ENCODE measurements at regions not wholly inside any gene's neighbourhood (a gene's known extent, or its start where the extent isn't known, plus 50 kb on each side); places are given as distances from the start of the nearest gene placed in this dataset.

DNA sequence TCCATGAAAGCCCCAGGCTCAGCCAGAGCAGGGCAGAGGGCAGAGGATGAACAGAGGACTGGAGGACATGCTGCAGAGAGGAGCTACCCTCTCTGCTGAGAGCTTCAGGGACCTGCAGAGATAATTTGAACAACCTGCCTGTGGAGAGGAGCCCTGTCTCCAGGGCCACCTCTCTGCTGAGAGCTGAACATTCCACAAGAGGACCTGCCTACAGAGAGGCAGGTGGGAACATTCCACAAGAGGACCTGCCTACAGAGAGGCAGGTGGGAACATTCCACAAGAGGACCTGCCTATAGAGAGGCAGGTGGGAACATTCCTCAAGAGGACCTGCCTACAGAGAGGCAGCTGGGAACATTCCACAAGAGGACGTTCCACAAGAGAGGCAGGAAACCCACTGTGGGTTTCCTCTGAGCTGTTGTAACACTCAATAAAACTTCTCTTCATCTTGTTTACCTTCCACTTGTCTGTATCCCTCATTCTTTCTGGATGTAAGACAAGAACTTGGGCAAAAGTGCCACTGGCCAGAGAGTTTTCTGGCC, 551.9 kb upstream of the CA10 start:
- TF ChIP-seq, protein P1, sequence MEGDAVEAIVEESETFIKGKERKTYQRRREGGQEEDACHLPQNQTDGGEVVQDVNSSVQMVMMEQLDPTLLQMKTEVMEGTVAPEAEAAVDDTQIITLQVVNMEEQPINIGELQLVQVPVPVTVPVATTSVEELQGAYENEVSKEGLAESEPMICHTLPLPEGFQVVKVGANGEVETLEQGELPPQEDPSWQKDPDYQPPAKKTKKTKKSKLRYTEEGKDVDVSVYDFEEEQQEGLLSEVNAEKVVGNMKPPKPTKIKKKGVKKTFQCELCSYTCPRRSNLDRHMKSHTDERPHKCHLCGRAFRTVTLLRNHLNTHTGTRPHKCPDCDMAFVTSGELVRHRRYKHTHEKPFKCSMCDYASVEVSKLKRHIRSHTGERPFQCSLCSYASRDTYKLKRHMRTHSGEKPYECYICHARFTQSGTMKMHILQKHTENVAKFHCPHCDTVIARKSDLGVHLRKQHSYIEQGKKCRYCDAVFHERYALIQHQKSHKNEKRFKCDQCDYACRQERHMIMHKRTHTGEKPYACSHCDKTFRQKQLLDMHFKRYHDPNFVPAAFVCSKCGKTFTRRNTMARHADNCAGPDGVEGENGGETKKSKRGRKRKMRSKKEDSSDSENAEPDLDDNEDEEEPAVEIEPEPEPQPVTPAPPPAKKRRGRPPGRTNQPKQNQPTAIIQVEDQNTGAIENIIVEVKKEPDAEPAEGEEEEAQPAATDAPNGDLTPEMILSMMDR (IDR thresholded peaks at IDR 0.05; ENCODE audit: low read length): no peak
- no peak for TF ChIP-seq EZH2 (IDR thresholded peaks at IDR 0.05; ENCODE audit: borderline replicate concordance, low read length)

Measured in OCI-LY1 (cell line).